ENCODE measurements at regions not wholly inside any gene's neighbourhood (a gene's known extent, or its start where the extent isn't known, plus 50 kb on each side); places are given as distances from the start of the nearest gene placed in this dataset.

- no peak for TF ChIP-seq GLMP (CRISPR knock-in tag; IDR thresholded peaks at IDR 0.05; ENCODE audit: borderline replicate concordance)
- TF ChIP-seq E2F1 (CRISPR knock-in tag; IDR thresholded peaks at IDR 0.05): no peak
- TF ChIP-seq MTF2 (CRISPR knock-in tag; IDR thresholded peaks at IDR 0.05; ENCODE audit: borderline replicate concordance): no peak
Measured at GRCh38 chr18:78232196-78232595, 747.4 kb upstream of the SALL3 start (continued).

GRCh38 chr18:78237864-78238263 is 741.8 kb upstream of the SALL3 start:
- FAIRE-seq: no peak
- intact Hi-C loops (cut with micrococcal nuclease; ENCODE audit: unreplicated experiment): no loop called here
- no peak for TF ChIP-seq ZNF737 (CRISPR knock-in tag; IDR thresholded peaks at IDR 0.05; ENCODE audit: borderline replicate concordance)
- no peak for TF ChIP-seq NAIF1 (CRISPR knock-in tag; IDR thresholded peaks at IDR 0.05; ENCODE audit: borderline replicate concordance)
- TF ChIP-seq ZNF18 (CRISPR knock-in tag; IDR thresholded peaks at IDR 0.05; ENCODE audit: insufficient replicate concordance): no peak
- TF ChIP-seq ZNF800 (CRISPR knock-in tag; IDR thresholded peaks at IDR 0.05): no peak
- TF ChIP-seq ARNT2 (CRISPR knock-in tag; IDR thresholded peaks at IDR 0.05; ENCODE audit: low read depth): no peak
- no peak for TF ChIP-seq ZNF547 (CRISPR knock-in tag; IDR thresholded peaks at IDR 0.05)
- TF ChIP-seq ZNF614 (CRISPR knock-in tag; IDR thresholded peaks at IDR 0.05; ENCODE audit: borderline replicate concordance): no peak
- no peak for TF ChIP-seq HMGXB4 (CRISPR knock-in tag; IDR thresholded peaks at IDR 0.05; ENCODE audit: borderline replicate concordance in 1 of 2, low read depth in 1 of 2)
- no peak for TF ChIP-seq RARG (CRISPR knock-in tag; IDR thresholded peaks at IDR 0.05; ENCODE audit: low read depth)
- TF ChIP-seq SMC3 (IDR thresholded peaks at IDR 0.05; ENCODE audit: low read length): no peak
- TF ChIP-seq HNF4A (CRISPR knock-in tag; IDR thresholded peaks at IDR 0.05): no peak

More at GRCh38 chr18:78237864-78238263, 741.8 kb upstream of the SALL3 start:
- peaks cover 0 to 6% of the 10 kb centered on the region in 2 experiments; a peak in 1 of 5 replicates for H3K27me3 ChIP-seq (ENCODE audit: control insufficient read depth in 1 of 2, insufficient read depth in 2 of 2, low read length in 2 of 2)
- no peak overlapping the region for H2AFZ ChIP-seq (ENCODE audit: low read length)
- no peak overlapping the region for H3K4me2 ChIP-seq (ENCODE audit: low read depth, low read length)
- ChIA-PET CTCF (ENCODE audit: low intra/inter-chr PET ratio, low total read pairs) (no interaction called here), POLR2A (no interaction called here)
- H3K4me3 ChIP-seq (replicated peaks in 1 of 3; ENCODE audit: insufficient read depth in 1 of 3, low read depth in 2 of 3, low read length in 3 of 3): no peak overlapping the region
- BruUV-seq (replicated peaks): no TSS peak
- H3K36me3 ChIP-seq (replicated peaks in 1 of 2; ENCODE audit: control insufficient read depth in 1 of 2, insufficient read depth in 2 of 2, low read length in 2 of 2): no peaks in the 10 kb centered on the region
- H3K9me3 ChIP-seq (ENCODE audit: low read length): peaks cover 7% of the 10 kb centered on the region; the same call in 1 of the 2 replicates
- DNase-seq (ENCODE audit: low spot score): no peak
- H4K20me1 ChIP-seq (ENCODE audit: insufficient read depth, low read length): no peaks in the 10 kb centered on the region
- ATAC-seq: no peak
- in situ Hi-C loops (cut with HindIII; ENCODE audit: extremely low pct_ligation_motif_present, low pct_unique_long_range_greater_than_20kb): no loop called here
- H3K27ac ChIP-seq (ENCODE audit: extremely low read length, insufficient read depth, low read length): no peak overlapping the region
- WGBS (ENCODE audit: low lambda C conversion rate): 62% methylated on average over 6 of the region's 12 CpGs
- H3K4me1 ChIP-seq (ENCODE audit: insufficient read depth, low read length): no peaks in the 10 kb centered on the region
- no peaks in the 10 kb centered on the region for H3K79me2 ChIP-seq (ENCODE audit: insufficient read depth, low read length)
- H3K9ac ChIP-seq (ENCODE audit: insufficient read depth, low read depth, low read length): no peak overlapping the region

Measured in HepG2 (cell line).